GM12801 (cell line): ENCODE measurements at regions not wholly inside any gene's neighbourhood (a gene's known extent, or its start where the extent isn't known, plus 50 kb on each side); places are given as distances from the start of the nearest gene placed in this dataset.

Source experiments
- TF ChIP-seq, protein P1 (sequence below): IDR thresholded peaks from one replicate; pipeline ENCODE4 v1.5.1; 2011; ENCODE audit warnings: control low read depth; ENCODE audit not compliant: insufficient read length; ENCODE audit errors: extremely low read depth

DNA sequence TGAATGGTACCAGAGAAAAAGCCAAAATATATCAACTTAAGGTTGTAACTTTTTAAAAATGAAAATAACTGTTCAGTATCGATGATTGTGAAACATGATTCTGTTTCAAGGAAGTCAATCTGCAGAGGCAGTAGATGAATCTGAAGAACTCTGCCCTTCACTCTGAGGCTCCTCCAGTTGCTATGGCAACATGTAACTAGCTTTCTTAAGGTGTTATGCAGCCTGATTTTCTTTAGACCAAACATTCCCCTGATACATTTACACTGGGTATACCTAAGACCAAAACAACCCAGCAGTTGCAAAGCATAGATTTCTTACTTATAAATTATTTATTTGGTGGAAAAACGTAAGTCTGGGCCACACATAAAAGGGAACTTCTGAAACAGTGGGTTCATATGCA lies 133.6 kb upstream of the RASGEF1B start:
- TF ChIP-seq, protein P1, sequence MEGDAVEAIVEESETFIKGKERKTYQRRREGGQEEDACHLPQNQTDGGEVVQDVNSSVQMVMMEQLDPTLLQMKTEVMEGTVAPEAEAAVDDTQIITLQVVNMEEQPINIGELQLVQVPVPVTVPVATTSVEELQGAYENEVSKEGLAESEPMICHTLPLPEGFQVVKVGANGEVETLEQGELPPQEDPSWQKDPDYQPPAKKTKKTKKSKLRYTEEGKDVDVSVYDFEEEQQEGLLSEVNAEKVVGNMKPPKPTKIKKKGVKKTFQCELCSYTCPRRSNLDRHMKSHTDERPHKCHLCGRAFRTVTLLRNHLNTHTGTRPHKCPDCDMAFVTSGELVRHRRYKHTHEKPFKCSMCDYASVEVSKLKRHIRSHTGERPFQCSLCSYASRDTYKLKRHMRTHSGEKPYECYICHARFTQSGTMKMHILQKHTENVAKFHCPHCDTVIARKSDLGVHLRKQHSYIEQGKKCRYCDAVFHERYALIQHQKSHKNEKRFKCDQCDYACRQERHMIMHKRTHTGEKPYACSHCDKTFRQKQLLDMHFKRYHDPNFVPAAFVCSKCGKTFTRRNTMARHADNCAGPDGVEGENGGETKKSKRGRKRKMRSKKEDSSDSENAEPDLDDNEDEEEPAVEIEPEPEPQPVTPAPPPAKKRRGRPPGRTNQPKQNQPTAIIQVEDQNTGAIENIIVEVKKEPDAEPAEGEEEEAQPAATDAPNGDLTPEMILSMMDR: no peak

GRCh38 chr4:81604683-81605218 lies 133.0 kb upstream of the RASGEF1B start:
- TF ChIP-seq, protein P1: no peak

DNA sequence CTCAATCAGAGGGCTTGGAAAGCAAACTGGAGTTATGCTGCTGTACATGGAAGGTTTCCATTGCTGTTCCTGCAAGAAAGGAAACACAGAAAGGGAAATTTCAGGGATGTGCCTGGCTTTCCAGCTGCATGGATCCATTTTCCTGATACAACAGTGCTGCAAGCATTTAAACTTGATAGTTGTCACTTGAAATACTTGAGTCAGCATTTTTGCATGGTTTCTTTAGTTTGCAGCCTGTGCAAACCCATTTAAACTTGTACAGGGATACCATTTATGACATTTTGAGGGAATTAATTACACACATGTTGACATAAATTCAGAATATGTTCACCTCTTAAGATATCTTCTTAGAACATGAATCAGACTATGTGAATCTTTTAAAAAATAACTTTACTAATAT lies 131.1 kb upstream of the RASGEF1B start:
- TF ChIP-seq, protein P1: no peak

DNA sequence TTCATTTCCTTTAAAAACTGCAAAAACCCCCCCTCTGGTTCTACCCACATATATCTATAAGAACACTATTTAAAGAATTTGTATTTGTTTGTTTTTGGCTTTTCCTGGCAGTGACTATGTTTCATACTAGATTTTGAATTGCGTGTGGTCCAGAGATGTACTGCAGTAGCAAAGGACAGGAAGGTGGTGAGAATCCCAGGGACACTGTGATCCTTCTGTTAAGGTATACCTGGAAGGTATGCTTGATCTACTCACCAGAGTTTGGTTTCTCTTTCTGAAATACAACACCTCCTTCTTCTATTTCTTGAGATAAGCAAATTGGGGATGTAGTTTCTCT lies 129.6 kb upstream of the RASGEF1B start:
- TF ChIP-seq, protein P1: no peak

GRCh38 chr4:81600520-81601357 lies 129.0 kb upstream of the RASGEF1B start:
- TF ChIP-seq, protein P1: no peak

GRCh38 chr4:81599742-81600380 lies 128.2 kb upstream of the RASGEF1B start:
- TF ChIP-seq, protein P1: no peak

GRCh38 chr4:81595798-81596610 lies 124.3 kb upstream of the RASGEF1B start:
- TF ChIP-seq, protein P1: no peak
